ENCODE measurements at regions not wholly inside any gene's neighbourhood (a gene's known extent, or its start where the extent isn't known, plus 50 kb on each side); places are given as distances from the start of the nearest gene placed in this dataset.

- FAIRE-seq: no peak
- no peak for DNase-seq (ENCODE audit: low spot score)
- ChIA-PET POLR2A (no interaction called here), CTCF (ENCODE audit: low intra/inter-chr PET ratio, low total read pairs) (no interaction called here)
- Histone ChIP-seq H3K9ac (ENCODE audit: insufficient read depth, low read depth, low read length) (no peak overlapping the region), H3K27me3 (ENCODE audit: control insufficient read depth in 1 of 2, insufficient read depth in 2 of 2, low read length in 2 of 2) (no peaks in the 10 kb centered on the region), H3K9me3 (ENCODE audit: low read length) (no peaks in the 10 kb centered on the region), H3K4me2 (ENCODE audit: low read depth, low read length) (no peak overlapping the region), H2AFZ (ENCODE audit: low read length) (no peak overlapping the region), H3K27ac (ENCODE audit: extremely low read length, insufficient read depth, low read length) (no peak overlapping the region), H3K79me2 (ENCODE audit: insufficient read depth, low read length) (no peaks in the 10 kb centered on the region), H3K36me3 (replicated peaks in 1 of 2; ENCODE audit: control insufficient read depth in 1 of 2, insufficient read depth in 2 of 2, low read length in 2 of 2) (no peaks in the 10 kb centered on the region), H4K20me1 (ENCODE audit: insufficient read depth, low read length) (no peaks in the 10 kb centered on the region), H3K4me3 (replicated peaks in 1 of 3; ENCODE audit: insufficient read depth in 1 of 3, low read depth in 2 of 3, low read length in 3 of 3) (no peak overlapping the region), H3K4me1 (ENCODE audit: insufficient read depth, low read length) (no peaks in the 10 kb centered on the region)
- under 1% methylated on average over 5 of the region's 5 CpGs for WGBS (ENCODE audit: low lambda C conversion rate)
- BruUV-seq (replicated peaks): no TSS peak
- no peak for TF ChIP-seq HOXA3 (CRISPR knock-in tag; IDR thresholded peaks at IDR 0.05)
- no peak for TF ChIP-seq ZNF574 (CRISPR knock-in tag; IDR thresholded peaks at IDR 0.05)
- TF ChIP-seq SALL2 (CRISPR knock-in tag; IDR thresholded peaks at IDR 0.05): no peak
- TF ChIP-seq, protein P1, sequence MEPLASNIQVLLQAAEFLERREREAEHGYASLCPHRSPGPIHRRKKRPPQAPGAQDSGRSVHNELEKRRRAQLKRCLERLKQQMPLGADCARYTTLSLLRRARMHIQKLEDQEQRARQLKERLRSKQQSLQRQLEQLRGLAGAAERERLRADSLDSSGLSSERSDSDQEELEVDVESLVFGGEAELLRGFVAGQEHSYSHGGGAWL (CRISPR knock-in tag; IDR thresholded peaks at IDR 0.05): no peak
- in situ Hi-C loops (cut with HindIII; ENCODE audit: extremely low pct_ligation_motif_present, low pct_unique_long_range_greater_than_20kb): no loop called here
- intact Hi-C loops (cut with micrococcal nuclease; ENCODE audit: unreplicated experiment): no loop called here
- no peak for ATAC-seq
Observed at GRCh38 chr13:71967990-71968389, 101.0 kb upstream of the DACH1 start.

- Histone ChIP-seq H3K27me3 (ENCODE audit: control insufficient read depth in 1 of 2, insufficient read depth in 2 of 2, low read length in 2 of 2) (no peaks in the 10 kb centered on the region), H3K9me3 (ENCODE audit: low read length) (no peaks in the 10 kb centered on the region), H2AFZ (ENCODE audit: low read length) (no peak overlapping the region), H3K4me2 (ENCODE audit: low read depth, low read length) (no peak overlapping the region), H3K27ac (ENCODE audit: extremely low read length, insufficient read depth, low read length) (no peak overlapping the region), H3K9ac (ENCODE audit: insufficient read depth, low read depth, low read length) (no peak overlapping the region), H3K36me3 (replicated peaks in 1 of 2; ENCODE audit: control insufficient read depth in 1 of 2, insufficient read depth in 2 of 2, low read length in 2 of 2) (no peaks in the 10 kb centered on the region), H3K4me1 (ENCODE audit: insufficient read depth, low read length) (no peaks in the 10 kb centered on the region), H3K4me3 (replicated peaks in 1 of 3; ENCODE audit: insufficient read depth in 1 of 3, low read depth in 2 of 3, low read length in 3 of 3) (no peak overlapping the region), H3K79me2 (ENCODE audit: insufficient read depth, low read length) (no peaks in the 10 kb centered on the region), H4K20me1 (ENCODE audit: insufficient read depth, low read length) (no peaks in the 10 kb centered on the region)
- 4% methylated on average over 8 of the region's 8 CpGs for WGBS (ENCODE audit: low lambda C conversion rate)
- intact Hi-C loops (cut with micrococcal nuclease; ENCODE audit: unreplicated experiment) (no loop called here), in situ Hi-C loops (cut with HindIII; ENCODE audit: extremely low pct_ligation_motif_present, low pct_unique_long_range_greater_than_20kb) (no loop called here)
- POLR2A ChIA-PET: no interaction called here
- ATAC-seq (no peak), DNase-seq (ENCODE audit: low spot score) (no peak), FAIRE-seq (no peak)
- CTCF ChIA-PET (ENCODE audit: low intra/inter-chr PET ratio, low total read pairs): no interaction called here
- BruUV-seq (replicated peaks): no TSS peak
- TF ChIP-seq ZKSCAN5 (CRISPR knock-in tag; IDR thresholded peaks at IDR 0.05): no peak
- TF ChIP-seq, protein P2, sequence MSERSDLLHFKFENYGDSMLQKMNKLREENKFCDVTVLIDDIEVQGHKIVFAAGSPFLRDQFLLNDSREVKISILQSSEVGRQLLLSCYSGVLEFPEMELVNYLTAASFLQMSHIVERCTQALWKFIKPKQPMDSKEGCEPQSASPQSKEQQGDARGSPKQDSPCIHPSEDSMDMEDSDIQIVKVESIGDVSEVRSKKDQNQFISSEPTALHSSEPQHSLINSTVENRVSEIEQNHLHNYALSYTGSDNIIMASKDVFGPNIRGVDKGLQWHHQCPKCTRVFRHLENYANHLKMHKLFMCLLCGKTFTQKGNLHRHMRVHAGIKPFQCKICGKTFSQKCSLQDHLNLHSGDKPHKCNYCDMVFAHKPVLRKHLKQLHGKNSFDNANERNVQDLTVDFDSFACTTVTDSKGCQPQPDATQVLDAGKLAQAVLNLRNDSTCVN (CRISPR knock-in tag; IDR thresholded peaks at IDR 0.05; ENCODE audit: borderline replicate concordance): no peak
- TF ChIP-seq SMARCC2 (IDR thresholded peaks at IDR 0.05): no peak
- TF ChIP-seq FOSL1 (CRISPR knock-in tag; IDR thresholded peaks at IDR 0.05; ENCODE audit: borderline replicate concordance): no peak
- TF ChIP-seq, protein P3, sequence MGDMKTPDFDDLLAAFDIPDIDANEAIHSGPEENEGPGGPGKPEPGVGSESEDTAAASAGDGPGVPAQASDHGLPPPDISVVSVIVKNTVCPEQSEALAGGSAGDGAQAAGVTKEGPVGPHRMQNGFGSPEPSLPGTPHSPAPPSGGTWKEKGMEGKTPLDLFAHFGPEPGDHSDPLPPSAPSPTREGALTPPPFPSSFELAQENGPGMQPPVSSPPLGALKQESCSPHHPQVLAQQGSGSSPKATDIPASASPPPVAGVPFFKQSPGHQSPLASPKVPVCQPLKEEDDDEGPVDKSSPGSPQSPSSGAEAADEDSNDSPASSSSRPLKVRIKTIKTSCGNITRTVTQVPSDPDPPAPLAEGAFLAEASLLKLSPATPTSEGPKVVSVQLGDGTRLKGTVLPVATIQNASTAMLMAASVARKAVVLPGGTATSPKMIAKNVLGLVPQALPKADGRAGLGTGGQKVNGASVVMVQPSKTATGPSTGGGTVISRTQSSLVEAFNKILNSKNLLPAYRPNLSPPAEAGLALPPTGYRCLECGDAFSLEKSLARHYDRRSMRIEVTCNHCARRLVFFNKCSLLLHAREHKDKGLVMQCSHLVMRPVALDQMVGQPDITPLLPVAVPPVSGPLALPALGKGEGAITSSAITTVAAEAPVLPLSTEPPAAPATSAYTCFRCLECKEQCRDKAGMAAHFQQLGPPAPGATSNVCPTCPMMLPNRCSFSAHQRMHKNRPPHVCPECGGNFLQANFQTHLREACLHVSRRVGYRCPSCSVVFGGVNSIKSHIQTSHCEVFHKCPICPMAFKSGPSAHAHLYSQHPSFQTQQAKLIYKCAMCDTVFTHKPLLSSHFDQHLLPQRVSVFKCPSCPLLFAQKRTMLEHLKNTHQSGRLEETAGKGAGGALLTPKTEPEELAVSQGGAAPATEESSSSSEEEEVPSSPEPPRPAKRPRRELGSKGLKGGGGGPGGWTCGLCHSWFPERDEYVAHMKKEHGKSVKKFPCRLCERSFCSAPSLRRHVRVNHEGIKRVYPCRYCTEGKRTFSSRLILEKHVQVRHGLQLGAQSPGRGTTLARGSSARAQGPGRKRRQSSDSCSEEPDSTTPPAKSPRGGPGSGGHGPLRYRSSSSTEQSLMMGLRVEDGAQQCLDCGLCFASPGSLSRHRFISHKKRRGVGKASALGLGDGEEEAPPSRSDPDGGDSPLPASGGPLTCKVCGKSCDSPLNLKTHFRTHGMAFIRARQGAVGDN (CRISPR knock-in tag; IDR thresholded peaks at IDR 0.05): no peak
Observed at GRCh38 chr13:71964491-71965100, 97.6 kb upstream of the DACH1 start.
